HG03378 (cell line): ENCODE measurements at regions not wholly inside any gene's neighbourhood (a gene's known extent, or its start where the extent isn't known, plus 50 kb on each side); places are given as distances from the start of the nearest gene placed in this dataset.
"Not testable (repeated sequence)": the region's sequence is repeated elsewhere in the genome, so short reads cannot be mapped to it uniquely, and the experiment has no call there.

Experiments
- ATAC-seq: cut with Tn5 transposase; IDR thresholded peaks from one replicate; pipeline ENCODE4 v1.9.1; 2021; ENCODE audit warnings: mild to moderate bottlenecking, moderate library complexity; ENCODE audit not compliant: unreplicated experiment

GRCh38 chr12:114817571-114818425 lies 133.8 kb upstream of the TBX3 start:
- no peak for ATAC-seq

- ATAC-seq, result no peak
Measured at GRCh38 chr12:114815026-114815795, 131.2 kb upstream of the TBX3 start.

GRCh38 chr12:114812858-114813761 lies 129.1 kb upstream of the TBX3 start:
- ATAC-seq, result no peak

GRCh38 chr12:114812384-114812783 lies 128.4 kb upstream of the TBX3 start:
- no peak for ATAC-seq

DNA sequence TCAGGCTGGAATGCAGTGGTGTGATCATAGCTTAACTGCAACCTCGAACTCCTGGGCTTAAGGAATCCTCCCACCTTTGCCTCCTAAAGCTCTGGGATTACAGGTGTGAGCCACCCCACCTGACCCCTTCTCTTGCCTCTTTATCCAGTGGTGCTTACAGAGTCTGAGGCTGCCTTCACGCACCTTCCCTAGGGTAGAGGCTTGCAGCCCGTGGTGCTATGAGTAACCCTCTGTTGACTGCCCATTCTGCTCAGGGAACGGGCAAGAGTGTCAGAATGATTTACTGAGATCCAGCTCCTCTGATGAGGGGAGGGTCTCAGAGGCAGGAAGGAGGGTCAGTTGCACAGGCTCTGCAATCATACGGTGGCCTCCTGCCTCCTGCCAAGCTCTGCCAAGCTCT lies 125.1 kb upstream of the TBX3 start:
- no peak for ATAC-seq

DNA sequence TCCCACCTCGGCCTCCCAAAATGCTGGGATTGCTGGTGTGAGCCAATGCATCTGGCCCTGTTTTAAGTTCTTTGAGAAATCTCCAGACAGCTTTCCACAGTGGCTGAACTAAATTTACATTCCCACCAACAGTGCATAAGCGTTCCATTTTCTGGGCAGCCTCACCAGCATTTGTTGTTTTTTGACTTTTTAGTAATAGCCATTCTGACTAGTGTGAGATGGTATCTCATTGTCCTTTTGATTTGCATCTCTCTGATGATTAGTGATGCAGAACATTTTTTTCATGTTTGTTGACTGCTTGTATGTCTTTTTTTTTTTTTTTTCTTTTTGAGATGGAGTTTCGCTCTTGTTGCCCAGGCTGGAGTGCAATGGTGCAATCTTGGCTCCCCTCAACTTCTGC lies 117.4 kb upstream of the TBX3 start:
- ATAC-seq, result not testable (repeated sequence)

DNA sequence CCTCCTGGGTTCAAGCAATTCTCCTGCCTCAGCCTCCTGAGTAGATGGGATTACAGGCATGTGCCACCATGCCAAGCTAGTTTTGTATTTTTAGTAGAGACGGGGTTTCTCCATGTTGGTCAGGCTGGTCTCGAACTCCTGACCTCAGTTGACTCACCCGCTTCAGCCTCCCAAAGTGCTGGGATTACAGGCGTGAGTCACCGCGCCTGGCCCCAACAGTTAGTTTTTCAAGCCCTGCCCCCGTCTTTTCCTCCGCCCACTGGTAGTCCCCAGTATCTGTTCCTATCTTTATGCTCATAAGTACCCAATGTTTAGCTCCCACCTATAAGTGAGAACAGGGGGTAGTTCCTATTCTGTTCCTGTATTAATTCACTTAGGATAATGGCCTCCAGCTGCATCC lies 116.6 kb upstream of the TBX3 start:
- not testable (repeated sequence) for ATAC-seq

GRCh38 chr12:114799574-114800487 lies 115.9 kb upstream of the TBX3 start:
- ATAC-seq, result no peak

DNA sequence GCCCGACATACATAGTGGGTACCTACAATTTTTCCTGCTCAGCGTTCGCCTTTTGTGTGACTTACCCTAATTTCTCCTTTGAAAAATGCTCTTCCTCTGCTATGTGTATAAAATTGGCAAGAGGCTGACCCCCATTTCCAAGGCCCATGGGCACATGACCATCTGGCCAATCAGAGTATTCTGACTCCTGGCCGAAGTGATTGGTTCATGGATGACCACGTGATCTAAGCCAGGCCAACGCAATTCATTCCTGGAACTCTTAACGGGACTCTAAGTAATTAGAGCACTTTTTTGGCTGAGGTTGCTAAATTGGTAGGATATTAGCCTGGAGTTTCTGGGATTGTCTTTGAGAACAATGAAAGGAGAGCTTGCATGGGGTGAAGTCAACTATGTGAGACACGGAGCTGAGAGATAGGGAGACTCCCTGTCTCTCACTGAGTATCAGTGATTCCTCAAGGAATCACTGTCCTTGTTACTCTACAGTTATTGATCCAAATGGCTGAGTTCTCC lies 110.1 kb upstream of the TBX3 start:
- no peak for ATAC-seq

- no peak for ATAC-seq
Measured at GRCh38 chr12:114790276-114790675, 106.3 kb upstream of the TBX3 start.

- ATAC-seq, result no peak
Measured at GRCh38 chr12:114789821-114790220, 105.8 kb upstream of the TBX3 start.

GRCh38 chr12:114789276-114789675 lies 105.3 kb upstream of the TBX3 start:
- ATAC-seq, result no peak

DNA sequence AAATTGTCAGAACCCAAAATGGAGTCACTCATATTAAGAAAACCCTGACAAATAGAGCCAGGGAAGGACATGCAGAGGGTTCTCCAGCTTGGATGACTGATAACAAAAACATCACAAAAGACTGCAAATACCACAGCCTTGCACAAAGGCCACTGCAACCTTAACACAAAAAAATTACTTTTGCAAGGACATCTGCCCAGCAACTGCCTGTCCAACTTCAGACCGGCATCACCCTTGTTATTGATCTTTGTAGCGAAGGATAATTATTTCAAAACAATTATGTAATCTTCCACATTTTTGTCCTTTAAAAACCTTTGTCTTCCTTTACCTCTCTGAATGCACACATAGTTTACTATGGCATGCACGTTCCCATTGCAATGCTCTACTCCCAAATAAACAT lies 100.6 kb upstream of the TBX3 start:
- ATAC-seq, result no peak

- no peak for ATAC-seq
Measured at GRCh38 chr12:114783089-114783618, 99.2 kb upstream of the TBX3 start.

DNA sequence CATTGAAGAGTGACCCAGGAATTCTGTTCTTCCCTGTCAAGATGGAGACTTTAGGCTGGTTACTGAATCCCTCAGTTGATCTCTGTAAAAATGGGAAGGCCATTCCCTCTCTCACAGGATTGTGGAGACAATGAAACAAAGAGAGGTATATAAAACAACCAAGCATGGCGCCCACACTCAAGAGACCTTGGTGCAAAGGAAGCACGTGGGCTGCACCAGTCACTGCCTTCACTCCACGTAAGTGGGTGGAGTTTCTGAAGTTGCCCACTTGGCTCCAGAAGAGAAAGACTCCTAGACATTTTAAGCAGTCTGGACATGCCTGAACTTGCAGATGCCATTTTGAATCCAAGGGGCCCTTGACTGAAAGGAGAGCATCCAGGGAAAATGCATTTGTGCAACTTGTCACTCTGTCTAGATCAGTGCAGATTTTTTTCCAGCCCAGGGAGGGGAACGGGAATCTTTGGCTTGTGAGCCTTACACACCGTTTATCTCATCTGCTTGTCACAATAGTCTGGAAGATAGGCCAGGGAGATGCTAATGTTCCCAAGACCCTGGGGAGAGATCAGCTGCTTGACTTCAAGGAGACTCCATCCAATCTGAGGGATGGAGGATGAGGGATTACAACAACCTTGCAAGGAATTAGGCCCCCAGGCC lies 96.9 kb upstream of the TBX3 start:
- no peak for ATAC-seq

GRCh38 chr12:114779647-114780046 lies 95.7 kb upstream of the TBX3 start:
- no peak for ATAC-seq

GRCh38 chr12:114779186-114779585 lies 95.2 kb upstream of the TBX3 start:
- no peak for ATAC-seq

- ATAC-seq, result no peak
Measured at GRCh38 chr12:114776731-114777442, 92.9 kb upstream of the TBX3 start.
